ENCODE measurements at regions not wholly inside any gene's neighbourhood (a gene's known extent, or its start where the extent isn't known, plus 50 kb on each side); places are given as distances from the start of the nearest gene placed in this dataset.

DNA sequence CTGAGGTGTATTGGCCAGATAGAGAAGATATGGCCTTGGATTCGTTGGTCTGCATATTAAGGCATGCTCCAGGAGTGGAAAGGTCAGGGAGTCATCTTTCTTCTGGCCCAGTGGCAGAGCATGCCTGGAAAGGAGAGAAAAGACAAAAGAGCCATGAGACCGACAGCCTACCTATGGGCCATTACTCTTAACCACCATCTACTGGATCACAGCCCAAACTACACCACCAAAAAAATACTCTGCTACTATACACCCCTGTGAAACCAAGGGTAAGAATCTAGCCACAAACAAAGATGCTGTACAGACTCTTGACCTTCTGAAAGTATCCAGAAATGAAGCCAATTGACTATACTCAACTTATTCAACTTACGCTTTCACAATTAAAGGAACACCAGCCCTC is 96.1 kb upstream of the PLSCR5 start:
- TF ChIP-seq, protein P1, sequence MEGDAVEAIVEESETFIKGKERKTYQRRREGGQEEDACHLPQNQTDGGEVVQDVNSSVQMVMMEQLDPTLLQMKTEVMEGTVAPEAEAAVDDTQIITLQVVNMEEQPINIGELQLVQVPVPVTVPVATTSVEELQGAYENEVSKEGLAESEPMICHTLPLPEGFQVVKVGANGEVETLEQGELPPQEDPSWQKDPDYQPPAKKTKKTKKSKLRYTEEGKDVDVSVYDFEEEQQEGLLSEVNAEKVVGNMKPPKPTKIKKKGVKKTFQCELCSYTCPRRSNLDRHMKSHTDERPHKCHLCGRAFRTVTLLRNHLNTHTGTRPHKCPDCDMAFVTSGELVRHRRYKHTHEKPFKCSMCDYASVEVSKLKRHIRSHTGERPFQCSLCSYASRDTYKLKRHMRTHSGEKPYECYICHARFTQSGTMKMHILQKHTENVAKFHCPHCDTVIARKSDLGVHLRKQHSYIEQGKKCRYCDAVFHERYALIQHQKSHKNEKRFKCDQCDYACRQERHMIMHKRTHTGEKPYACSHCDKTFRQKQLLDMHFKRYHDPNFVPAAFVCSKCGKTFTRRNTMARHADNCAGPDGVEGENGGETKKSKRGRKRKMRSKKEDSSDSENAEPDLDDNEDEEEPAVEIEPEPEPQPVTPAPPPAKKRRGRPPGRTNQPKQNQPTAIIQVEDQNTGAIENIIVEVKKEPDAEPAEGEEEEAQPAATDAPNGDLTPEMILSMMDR (IDR thresholded peaks at IDR 0.05; ENCODE audit: low read depth, low read length) = no peak
- no peak for TF ChIP-seq POLR2A (IDR thresholded peaks at IDR 0.05; ENCODE audit: extremely low read depth, insufficient read length)
- TF ChIP-seq, protein P2, sequence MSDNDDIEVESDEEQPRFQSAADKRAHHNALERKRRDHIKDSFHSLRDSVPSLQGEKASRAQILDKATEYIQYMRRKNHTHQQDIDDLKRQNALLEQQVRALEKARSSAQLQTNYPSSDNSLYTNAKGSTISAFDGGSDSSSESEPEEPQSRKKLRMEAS (IDR thresholded peaks at IDR 0.05; ENCODE audit: low read depth, low read length) = no peak
